ENCODE measurements at regions not wholly inside any gene's neighbourhood (a gene's known extent, or its start where the extent isn't known, plus 50 kb on each side); places are given as distances from the start of the nearest gene placed in this dataset.

DNA sequence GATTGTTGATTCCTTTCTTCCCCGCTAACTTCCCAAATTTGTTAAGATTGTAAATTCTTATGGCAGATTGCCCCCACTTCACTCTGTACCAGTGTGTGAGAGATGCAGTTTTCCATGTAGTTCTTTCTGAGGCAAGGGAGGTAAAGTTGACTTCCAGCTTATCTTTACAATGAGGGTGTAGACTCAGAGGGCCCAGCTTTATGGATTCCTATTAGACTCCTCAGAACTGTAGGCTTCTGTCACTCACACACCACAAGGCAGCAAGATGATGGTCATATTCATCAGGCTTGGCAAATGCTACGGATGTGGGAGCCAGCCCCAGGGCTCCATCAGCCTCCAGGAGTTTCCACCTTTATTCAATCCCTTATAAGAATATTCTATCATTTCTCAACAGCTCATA, 461.9 kb upstream of the KLF4 start:
- TF ChIP-seq, protein P1, sequence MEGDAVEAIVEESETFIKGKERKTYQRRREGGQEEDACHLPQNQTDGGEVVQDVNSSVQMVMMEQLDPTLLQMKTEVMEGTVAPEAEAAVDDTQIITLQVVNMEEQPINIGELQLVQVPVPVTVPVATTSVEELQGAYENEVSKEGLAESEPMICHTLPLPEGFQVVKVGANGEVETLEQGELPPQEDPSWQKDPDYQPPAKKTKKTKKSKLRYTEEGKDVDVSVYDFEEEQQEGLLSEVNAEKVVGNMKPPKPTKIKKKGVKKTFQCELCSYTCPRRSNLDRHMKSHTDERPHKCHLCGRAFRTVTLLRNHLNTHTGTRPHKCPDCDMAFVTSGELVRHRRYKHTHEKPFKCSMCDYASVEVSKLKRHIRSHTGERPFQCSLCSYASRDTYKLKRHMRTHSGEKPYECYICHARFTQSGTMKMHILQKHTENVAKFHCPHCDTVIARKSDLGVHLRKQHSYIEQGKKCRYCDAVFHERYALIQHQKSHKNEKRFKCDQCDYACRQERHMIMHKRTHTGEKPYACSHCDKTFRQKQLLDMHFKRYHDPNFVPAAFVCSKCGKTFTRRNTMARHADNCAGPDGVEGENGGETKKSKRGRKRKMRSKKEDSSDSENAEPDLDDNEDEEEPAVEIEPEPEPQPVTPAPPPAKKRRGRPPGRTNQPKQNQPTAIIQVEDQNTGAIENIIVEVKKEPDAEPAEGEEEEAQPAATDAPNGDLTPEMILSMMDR (conservative IDR thresholded peaks at IDR 0.05; ENCODE audit: low read length), result no peak
- H3K4me3 ChIP-seq (ENCODE audit: low read length), result no peak overlapping the region
- DNase-seq (ENCODE audit: low read depth), result no peak

DNA sequence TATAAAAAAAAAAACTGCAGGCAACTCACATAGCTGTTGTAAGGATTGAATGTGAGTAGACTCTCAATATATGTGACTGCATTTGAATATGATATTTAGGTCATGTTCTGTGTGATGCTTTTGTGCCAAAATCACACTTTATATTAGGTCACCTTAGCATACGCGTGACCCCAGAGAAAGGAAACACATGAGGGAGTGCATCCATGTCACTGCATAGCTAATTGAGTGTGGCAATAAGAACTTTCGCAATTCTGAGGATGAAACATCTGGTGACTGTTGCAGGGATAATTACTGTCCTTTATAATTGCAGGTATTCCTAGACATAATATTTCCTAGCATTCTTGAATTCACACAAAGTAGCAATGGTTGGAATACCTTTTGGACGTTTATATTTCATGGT, 459.5 kb upstream of the KLF4 start:
- TF ChIP-seq, protein P1 (conservative IDR thresholded peaks at IDR 0.05; ENCODE audit: low read length), result no peak
- no peak for DNase-seq (ENCODE audit: low read depth)
- no peak overlapping the region for H3K4me3 ChIP-seq (ENCODE audit: low read length)

DNA sequence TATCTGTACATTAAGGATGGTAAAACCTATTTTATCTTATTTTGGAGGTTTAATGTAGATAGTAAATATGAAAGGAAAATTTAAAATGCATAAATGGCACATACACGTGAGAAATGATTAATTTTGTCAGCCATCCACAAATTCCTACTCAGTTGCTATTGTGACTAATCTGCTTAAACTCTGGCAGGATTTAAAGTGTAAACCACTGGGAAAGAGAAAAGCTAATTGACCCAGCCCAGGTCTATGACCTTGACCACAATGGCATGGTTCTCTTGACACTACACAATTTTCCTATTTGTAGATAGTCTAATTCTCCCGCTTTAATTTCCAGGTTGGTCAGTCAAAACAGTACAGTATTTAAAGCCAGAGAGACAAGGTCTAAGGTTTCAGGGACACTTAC, 459.0 kb upstream of the KLF4 start:
- TF ChIP-seq, protein P1 (conservative IDR thresholded peaks at IDR 0.05; ENCODE audit: low read length), result no peak
- H3K4me3 ChIP-seq (ENCODE audit: low read length), result no peak overlapping the region
- peak; percentile 42 for DNase-seq (ENCODE audit: low read depth)

DNA sequence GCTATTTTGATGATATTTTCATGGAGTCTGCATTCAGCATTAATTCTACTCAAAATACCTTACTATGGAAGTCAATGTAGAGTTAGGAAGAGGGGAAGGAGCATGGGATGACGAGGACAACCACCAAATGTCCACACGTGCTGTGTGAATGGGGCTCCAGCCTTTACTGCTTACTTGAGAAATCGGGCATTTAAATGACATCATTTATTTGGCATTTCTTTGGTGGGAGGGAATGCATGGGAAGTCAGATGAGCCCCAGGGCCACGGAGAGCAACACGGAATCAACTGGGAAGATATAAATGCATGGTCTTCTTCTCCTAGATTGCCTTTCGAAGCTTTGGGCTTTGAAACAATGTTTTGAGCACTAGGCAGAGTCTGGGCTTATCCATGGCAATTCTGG, 458.5 kb upstream of the KLF4 start:
- TF ChIP-seq, protein P1 (conservative IDR thresholded peaks at IDR 0.05; ENCODE audit: low read length), result no peak
- H3K4me3 ChIP-seq (ENCODE audit: low read length), result no peak overlapping the region
- peak; percentile 33 for DNase-seq (ENCODE audit: low read depth)

DNA sequence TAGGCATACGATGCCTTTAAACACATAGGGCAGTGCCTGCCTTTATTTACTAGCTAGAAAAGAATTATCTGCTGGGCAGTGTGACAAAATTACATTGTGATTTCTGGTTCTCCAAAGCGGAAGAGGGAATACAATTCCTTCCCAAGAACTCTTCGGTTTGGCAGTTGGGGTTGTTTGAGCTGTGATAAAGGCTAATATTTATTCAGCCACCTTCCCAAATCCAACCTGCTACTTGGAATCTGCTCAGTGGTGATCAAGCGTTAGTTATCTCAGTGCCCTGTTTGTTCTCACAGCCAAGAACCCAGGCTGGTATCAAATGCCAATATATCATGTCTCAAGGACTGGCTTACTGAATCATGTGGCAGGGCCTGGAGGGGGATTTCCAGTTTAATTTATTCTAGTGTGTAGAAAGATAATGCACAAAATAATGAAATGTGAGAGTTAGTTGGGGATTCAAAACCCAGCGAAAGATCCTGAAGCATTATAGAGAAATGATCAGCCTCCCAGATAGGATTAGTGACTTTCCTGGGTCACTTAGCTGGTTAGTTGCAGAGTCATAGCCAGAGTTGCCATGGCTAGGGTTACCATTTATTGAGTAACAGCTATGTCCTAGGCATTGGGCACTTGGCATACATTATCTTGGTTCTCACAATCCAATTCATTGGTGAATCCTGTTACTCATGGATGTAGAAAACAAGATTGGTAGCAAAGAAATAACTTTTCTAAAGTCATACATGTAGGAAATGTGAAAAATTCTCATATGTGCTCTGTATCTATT, 457.0 kb upstream of the KLF4 start:
- TF ChIP-seq, protein P1 (conservative IDR thresholded peaks at IDR 0.05; ENCODE audit: low read length), result no peak
- H3K4me3 ChIP-seq (ENCODE audit: low read length), result no peak overlapping the region
- no peak for DNase-seq (ENCODE audit: low read depth)

DNA sequence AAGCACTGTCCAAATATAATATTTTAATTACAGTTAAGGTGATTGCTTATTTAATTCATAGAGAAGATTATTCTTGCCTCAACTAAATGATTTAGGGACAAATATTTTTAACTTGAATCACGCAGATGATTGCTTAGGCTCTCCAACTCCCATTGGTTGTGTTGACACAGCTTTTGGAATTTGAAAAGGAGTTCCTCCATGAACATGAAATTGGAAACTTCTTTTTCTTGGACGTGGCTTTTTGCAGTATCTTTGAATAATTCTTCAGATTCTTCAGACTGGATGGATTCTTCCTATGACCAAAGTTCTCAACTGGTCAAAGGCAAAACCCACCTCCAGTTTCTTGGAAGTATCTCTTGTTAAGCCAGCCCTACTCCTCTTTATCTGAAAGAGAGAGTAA, 456.4 kb upstream of the KLF4 start:
- DNase-seq (ENCODE audit: low read depth), result peak; percentile 21
- TF ChIP-seq, protein P1 (conservative IDR thresholded peaks at IDR 0.05; ENCODE audit: low read length), result no peak

DNA sequence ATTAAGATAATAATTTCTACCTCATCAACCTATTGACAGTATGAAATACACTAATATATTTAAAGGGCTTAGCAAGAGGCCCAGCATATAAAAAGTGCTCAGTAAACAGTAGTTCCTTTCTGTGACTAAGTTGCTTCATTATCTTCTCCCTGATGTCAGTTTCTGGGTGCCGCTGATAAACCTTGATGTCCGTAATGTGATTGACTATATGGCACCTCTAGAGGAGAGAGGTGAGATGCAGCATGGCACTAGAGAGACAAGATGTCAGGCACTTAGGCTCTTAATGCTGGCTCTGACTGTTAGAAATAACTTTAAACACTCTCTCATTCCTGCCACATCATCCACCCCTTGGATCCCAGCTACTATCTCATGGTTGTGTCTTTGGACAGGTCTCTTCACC, 455.9 kb upstream of the KLF4 start:
- H3K4me3 ChIP-seq (ENCODE audit: low read length), result no peak overlapping the region
- TF ChIP-seq, protein P1 (conservative IDR thresholded peaks at IDR 0.05; ENCODE audit: low read length), result no peak
- DNase-seq (ENCODE audit: low read depth), result no peak

More for the DNA sequence above, 456.4 kb upstream of the KLF4 start:
- H3K4me3 ChIP-seq (ENCODE audit: low read length), result no peak overlapping the region

All from AG10803 (cell line).